NCI-H1092 (cell line): ENCODE measurements at regions not wholly inside any gene's neighbourhood (a gene's known extent, or its start where the extent isn't known, plus 50 kb on each side); places are given as distances from the start of the nearest gene placed in this dataset.

ENCODE experiments used
- DNase-seq: peaks from one replicate; lab custom pipeline; 2025; lab: John Stamatoyannopoulos, UW

GRCh38 chr13:99821741-99822140 is 149.8 kb downstream of the ZIC5 start:
- DNase-seq: no peak

DNA sequence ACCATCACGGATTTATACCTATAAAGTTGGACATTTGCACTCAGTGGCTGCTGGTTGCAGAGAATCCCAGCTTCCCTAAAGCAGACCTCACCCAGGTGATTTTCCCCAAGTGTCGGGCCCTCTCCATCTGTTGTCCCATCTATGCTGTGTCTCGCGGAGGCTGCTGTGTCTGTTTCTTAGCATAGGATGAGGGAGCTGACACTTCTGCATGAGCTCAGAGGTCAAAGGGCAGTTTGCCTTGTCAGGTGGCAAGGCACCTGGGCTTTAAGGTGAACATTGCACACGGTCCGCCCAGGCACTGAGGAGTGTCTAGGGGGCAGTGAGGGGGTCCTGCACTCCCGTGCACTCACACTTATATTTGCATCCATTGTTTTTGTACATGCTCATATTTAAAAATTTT is 151.6 kb downstream of the ZIC5 start:
- DNase-seq: no peak

GRCh38 chr13:99816321-99816720 is 155.2 kb downstream of the ZIC5 start:
- DNase-seq: no peak

GRCh38 chr13:99813336-99814095 is 158.1 kb downstream of the ZIC5 start:
- no peak for DNase-seq

DNA sequence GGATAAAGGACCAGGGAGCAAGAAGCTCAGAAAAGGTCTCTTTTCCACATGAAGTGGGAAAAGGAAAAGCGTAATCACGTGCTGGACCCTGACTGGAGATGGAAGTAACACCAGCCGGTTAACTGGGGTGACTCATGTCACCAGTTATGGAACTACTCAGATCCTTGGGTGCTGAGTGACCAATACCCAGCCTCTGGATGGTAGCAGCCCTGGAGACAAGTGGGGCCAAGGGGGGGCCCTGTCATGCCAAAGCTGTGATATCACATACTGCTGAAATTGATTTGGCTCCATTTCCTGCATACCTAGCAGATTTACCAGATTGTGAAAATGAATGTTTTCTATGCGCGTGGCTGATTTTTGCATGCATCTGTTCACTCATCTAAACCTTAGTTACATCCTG is 158.9 kb downstream of the ZIC5 start:
- DNase-seq: no peak

- no peak for DNase-seq
Measured at GRCh38 chr13:99811067-99811700, 160.4 kb downstream of the ZIC5 start.

GRCh38 chr13:99809926-99810325 is 161.6 kb downstream of the ZIC5 start:
- DNase-seq: no peak

GRCh38 chr13:99809496-99809895 is 162.1 kb downstream of the ZIC5 start:
- DNase-seq: no peak

DNA sequence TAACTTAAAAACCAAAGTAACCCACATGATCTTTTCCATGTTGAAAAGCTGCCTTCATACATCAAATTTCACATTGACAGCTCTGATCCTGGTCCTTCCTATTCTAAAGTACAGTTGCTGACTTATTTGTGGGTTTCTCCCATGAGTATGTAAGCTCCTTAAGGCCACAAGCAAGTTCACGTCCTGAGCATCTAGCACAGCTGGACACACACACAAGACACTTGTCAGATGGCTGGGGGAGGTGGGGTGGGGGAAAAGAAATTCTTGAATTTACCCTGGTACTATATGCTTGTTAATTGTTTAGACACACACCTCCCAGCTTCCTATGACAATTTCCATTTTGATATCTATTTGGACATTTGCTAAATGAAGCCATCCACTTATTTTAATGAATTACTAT is 162.8 kb downstream of the ZIC5 start:
- no peak for DNase-seq

DNA sequence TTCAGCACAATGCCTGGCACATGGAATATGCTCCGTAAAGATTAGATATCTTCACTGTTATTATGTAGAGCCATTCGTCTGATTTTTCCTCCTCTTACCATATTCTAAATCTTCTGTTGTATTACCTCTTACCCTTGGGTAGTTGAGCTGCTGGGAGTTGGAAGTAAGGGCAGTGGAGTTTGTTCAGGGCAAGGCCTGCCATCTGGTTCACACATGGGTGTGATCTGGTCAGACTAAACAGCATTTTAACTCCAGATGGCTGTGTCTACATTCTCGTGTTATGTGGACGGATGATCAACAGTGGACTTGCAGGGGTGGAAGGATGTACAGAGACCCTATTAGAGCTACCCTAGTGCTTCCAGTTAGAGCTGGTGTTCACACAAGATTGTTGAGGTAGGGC is 164.9 kb downstream of the ZIC5 start:
- DNase-seq: no peak

GRCh38 chr13:99805361-99805760 is 166.2 kb downstream of the ZIC5 start:
- no peak for DNase-seq

GRCh38 chr13:99803141-99803540 is 168.4 kb downstream of the ZIC5 start:
- DNase-seq: no peak

DNA sequence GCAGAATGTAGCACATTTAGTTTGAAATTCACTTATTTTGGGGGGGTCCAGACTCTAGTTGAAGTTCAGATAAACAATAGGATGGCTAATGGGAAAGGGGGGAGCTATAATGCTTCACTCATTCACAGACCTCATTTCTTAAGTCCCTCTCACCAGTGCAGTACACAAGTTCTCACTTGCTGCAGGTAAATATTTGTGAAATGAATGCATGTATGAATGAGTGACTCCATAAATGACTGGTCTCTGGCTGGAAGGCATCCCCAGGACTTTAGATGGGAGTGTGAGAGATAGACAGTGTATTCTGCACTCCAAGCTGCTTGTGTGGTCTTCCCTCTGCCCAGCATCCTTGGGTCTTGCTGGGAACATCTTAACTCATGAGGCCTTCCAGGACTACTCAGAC is 169.2 kb downstream of the ZIC5 start:
- DNase-seq: no peak

DNA sequence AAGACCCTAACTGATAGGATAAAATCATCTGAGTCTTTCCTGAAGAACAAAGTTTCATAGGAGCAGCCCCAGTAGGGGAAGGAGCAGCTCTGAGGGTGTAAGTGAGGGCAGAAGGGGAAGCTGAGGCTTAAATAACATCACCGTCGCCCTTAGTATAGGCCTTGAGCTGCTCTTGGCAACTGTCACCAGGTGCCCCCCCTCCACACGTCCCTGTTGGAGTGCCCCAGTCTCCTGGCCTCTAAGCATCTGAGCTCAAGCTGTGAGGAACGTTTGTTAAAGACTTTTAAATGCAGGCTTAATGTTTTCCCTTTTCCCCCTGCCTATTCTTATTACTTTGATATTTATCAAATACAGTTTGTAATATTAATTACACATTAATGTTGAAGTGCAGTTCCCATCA is 170.6 kb downstream of the ZIC5 start:
- DNase-seq: peak; percentile 16

DNA sequence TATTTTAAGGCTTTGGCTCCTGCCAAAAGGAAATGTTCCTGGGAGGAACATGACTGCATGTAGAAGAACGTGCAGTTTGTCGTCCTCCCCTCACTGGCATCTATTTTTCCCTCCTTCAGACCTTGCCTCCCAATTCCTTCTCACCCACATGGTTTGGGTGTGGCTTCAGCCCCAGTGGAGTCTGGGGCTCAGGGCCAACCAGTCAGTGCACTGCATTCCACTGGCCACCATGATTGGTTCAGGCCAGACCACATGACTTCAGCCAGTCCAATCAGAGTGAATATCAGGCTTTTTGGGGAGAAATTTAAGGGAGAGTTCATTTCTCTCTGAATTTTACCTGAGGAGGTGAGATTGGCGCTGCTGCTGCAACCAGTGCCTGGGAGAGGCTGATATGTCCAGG is 171.6 kb downstream of the ZIC5 start:
- no peak for DNase-seq

GRCh38 chr13:99798756-99799155 is 172.8 kb downstream of the ZIC5 start:
- DNase-seq: no peak

- no peak for DNase-seq
Measured at GRCh38 chr13:99797691-99798090, 173.9 kb downstream of the ZIC5 start.

- no peak for DNase-seq
Measured at GRCh38 chr13:99796175-99796819, 175.3 kb downstream of the ZIC5 start.

DNA sequence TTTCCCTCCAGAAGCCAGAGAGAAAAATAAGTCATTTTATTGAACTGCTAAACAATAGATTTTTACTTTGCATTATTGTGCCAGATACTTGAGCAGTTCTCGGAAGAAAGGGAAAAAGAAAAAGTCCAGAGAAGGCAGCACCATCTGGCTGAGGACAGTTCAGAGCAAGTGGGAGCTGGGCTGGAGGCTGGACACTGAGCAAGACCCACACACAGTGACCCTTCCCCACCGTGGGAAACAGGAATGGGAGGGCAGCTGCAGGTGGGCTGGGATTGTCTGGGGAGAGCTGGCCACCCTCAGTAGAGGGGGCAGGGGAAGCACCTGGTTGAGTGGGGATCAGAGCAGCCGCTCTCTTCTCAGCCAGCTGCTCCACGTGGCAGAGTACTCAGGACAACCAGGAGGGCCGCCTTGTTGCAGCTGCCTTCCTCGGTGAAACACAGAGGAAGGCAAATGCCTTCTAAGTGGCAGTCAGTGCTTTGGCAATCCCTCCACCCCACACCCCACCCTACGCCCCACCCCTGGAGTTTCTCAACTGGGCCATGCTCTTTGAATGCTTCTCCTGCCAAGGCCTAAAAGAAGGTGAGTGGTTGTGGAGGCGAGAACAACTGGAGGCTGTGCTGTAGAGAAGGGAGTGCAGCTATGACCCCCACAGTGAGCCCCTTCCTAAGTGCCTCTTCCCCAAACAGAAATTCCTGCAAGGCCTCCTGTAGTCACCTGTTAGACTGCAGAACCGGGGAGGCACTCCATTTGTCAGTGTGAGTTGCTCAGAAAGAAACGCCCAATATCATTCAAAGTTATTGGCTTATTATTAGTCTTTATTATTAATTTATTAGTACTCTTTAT is 179.3 kb downstream of the ZIC5 start:
- no peak for DNase-seq

DNA sequence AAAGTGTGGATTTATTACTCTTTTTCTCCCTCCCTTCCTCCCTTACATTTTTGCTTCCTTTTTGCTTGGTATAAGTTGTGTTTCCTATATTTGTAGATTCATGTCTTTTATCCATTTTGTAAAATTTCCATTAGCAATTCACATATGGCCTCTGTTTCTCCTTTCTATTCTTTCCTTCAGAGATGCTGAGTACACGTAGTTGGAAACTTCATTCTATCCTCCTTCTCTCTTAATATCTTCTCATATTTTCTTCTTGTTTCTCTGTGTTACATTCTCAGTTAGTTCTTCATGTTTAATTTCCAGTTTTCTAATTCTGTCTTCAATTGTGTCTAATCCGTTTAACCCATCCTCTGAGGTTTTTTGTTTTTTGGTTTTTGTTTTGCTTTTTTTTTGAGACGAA is 188.9 kb downstream of the ZIC5 start:
- DNase-seq: no peak

DNA sequence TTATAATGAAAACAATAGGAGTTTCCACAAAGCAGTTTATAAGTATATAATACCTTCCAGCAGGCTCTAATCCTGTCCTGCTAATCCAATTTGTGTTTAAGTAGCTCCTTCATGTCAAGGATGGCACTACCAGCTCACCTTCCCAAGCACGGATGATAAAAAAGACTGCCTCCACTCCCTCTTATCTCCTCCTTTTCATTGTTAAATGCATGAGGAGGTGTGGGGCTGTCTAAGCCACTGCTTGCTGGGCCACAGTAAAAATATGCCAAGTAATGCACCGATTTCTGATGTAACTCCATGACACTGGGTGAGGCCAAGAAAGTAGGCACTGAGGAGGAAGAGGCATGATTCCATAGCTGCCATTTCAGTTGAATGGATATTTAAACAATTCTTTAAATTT is 193.1 kb downstream of the ZIC5 start:
- no peak for DNase-seq

DNA sequence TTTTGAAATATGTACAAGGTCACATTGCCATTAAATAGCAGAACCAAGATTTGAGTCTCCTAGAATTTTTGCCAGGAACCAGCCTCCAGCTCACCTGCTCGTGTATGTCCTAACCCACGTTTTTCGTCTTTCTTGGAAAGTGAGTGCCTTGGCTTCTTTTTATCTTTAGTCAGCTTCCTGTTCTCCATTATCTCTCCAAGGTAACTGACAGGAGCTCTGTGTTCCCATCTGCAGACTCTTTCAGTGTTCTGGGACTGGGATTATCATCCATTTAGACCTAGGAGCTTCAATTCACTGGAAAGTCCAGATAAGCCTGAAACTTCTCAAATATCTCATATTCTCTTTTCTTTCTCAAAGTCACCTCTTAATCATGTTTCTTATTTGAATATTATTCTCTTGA is 193.7 kb downstream of the ZIC5 start:
- DNase-seq: no peak

DNA sequence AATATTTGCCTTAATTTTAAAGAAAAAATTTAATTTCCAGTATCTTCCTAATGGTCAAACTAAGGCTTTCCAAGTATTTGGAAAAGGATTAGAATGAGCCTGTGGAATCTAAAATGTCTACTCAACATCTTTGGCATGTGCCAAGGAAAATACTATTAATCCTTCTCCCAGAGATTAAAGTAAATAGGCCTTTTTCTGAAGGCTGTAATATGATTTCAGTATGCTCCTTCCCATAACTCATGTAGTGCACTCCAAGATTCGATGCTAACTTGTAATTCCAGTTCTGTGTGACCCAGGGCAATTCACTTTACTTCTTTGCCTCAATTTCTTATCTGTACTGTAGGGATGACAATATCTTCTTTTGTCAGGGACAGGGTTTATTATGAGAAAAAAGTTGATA is 196.9 kb downstream of the ZIC5 start:
- DNase-seq: no peak
